ENCODE measurements at regions not wholly inside any gene's neighbourhood (a gene's known extent, or its start where the extent isn't known, plus 50 kb on each side); places are given as distances from the start of the nearest gene placed in this dataset.

GRCh38 chr3:174409086-174409743 lies 449.9 kb upstream of the NAALADL2 start:
- H4K20me1 ChIP-seq (ENCODE audit: control insufficient read depth, extremely low read depth, insufficient read depth, low read length) = no peaks in the 10 kb centered on the region
- DNase-seq (ENCODE audit: low read depth, low spot score) (no peak), FAIRE-seq (no peak)
- H3K4me3 ChIP-seq (ENCODE audit: control insufficient read depth in 2 of 3, extremely low read depth in 1 of 3, insufficient read depth in 2 of 3, low read depth in 1 of 3, low read length in 3 of 3) = no peak overlapping the region
- no peaks in the 10 kb centered on the region for H3K9me3 ChIP-seq (ENCODE audit: control insufficient read depth, low read depth, low read length)
- no peak for TF ChIP-seq CTCF (optimal IDR thresholded peaks at IDR 0.05 in 1 of 3, IDR thresholded peaks at IDR 0.05 in 1 of 3, conservative IDR thresholded peaks at IDR 0.05 in 1 of 3; ENCODE audit: extremely low read depth in 1 of 3, insufficient read depth in 2 of 3, low read length in 3 of 3)
- TF ChIP-seq EZH2 (IDR thresholded peaks at IDR 0.05; ENCODE audit: low read length) = no peak
- H2AFZ ChIP-seq (ENCODE audit: control insufficient read depth, low read length) = no peak overlapping the region
- no peak overlapping the region for H3K27ac ChIP-seq (ENCODE audit: control insufficient read depth, insufficient read depth, low read length)
- dilution Hi-C loops (cut with MboI; ENCODE audit: extremely low pct_ligation_motif_present, low sequenced_read_pairs) = no loop called here
- no peak overlapping the region for H3K4me2 ChIP-seq (ENCODE audit: control insufficient read depth, extremely low read depth, insufficient read depth, low read depth, low read length)
- H3K9me1 ChIP-seq (ENCODE audit: control insufficient read depth, extremely low read depth, insufficient read depth, low read length) = no peaks in the 10 kb centered on the region
- H3K9ac ChIP-seq (ENCODE audit: control insufficient read depth, extremely low read depth, insufficient read depth, low read length) = no peak overlapping the region
- no peaks in the 10 kb centered on the region for H3K4me1 ChIP-seq (ENCODE audit: control insufficient read depth, extremely low read depth, insufficient read depth, low read length)
- no peaks in the 10 kb centered on the region for H3K27me3 ChIP-seq (ENCODE audit: control insufficient read depth, extremely low read depth, insufficient read depth, low read length)
- H3K79me2 ChIP-seq (ENCODE audit: control insufficient read depth, insufficient read depth, low read length) = no peaks in the 10 kb centered on the region
- H3K36me3 ChIP-seq (ENCODE audit: control insufficient read depth in 2 of 2, extremely low read depth in 1 of 2, insufficient read depth in 2 of 2, low read length in 2 of 2) = no peaks in the 10 kb centered on the region

GRCh38 chr3:174413062-174413912 lies 445.8 kb upstream of the NAALADL2 start:
- Histone ChIP-seq H3K9me1 (ENCODE audit: control insufficient read depth, extremely low read depth, insufficient read depth, low read length) (no peaks in the 10 kb centered on the region), H3K9me3 (ENCODE audit: control insufficient read depth, low read depth, low read length) (no peaks in the 10 kb centered on the region), H3K4me3 (ENCODE audit: control insufficient read depth in 2 of 3, extremely low read depth in 1 of 3, insufficient read depth in 2 of 3, low read depth in 1 of 3, low read length in 3 of 3) (no peak overlapping the region), H3K27me3 (ENCODE audit: control insufficient read depth, extremely low read depth, insufficient read depth, low read length) (no peaks in the 10 kb centered on the region), H3K9ac (ENCODE audit: control insufficient read depth, extremely low read depth, insufficient read depth, low read length) (no peak overlapping the region), H4K20me1 (ENCODE audit: control insufficient read depth, extremely low read depth, insufficient read depth, low read length) (no peaks in the 10 kb centered on the region), H2AFZ (ENCODE audit: control insufficient read depth, low read length) (no peak overlapping the region), H3K27ac (ENCODE audit: control insufficient read depth, insufficient read depth, low read length) (no peak overlapping the region), H3K4me2 (ENCODE audit: control insufficient read depth, extremely low read depth, insufficient read depth, low read depth, low read length) (no peak overlapping the region), H3K36me3 (ENCODE audit: control insufficient read depth in 2 of 2, extremely low read depth in 1 of 2, insufficient read depth in 2 of 2, low read length in 2 of 2) (no peaks in the 10 kb centered on the region), H3K79me2 (ENCODE audit: control insufficient read depth, insufficient read depth, low read length) (no peaks in the 10 kb centered on the region), H3K4me1 (ENCODE audit: control insufficient read depth, extremely low read depth, insufficient read depth, low read length) (no peaks in the 10 kb centered on the region)
- dilution Hi-C loops (cut with MboI; ENCODE audit: extremely low pct_ligation_motif_present, low sequenced_read_pairs) = no loop called here
- no peak for TF ChIP-seq CTCF (optimal IDR thresholded peaks at IDR 0.05 in 1 of 3, IDR thresholded peaks at IDR 0.05 in 1 of 3, conservative IDR thresholded peaks at IDR 0.05 in 1 of 3; ENCODE audit: extremely low read depth in 1 of 3, insufficient read depth in 2 of 3, low read length in 3 of 3)
- no peak for TF ChIP-seq EZH2 (IDR thresholded peaks at IDR 0.05; ENCODE audit: low read length)
- FAIRE-seq (no peak), DNase-seq (ENCODE audit: low read depth, low spot score) (no peak)

Measured in keratinocyte (primary cell).